ENCODE measurements at regions not wholly inside any gene's neighbourhood (a gene's known extent, or its start where the extent isn't known, plus 50 kb on each side); places are given as distances from the start of the nearest gene placed in this dataset.

GRCh38 chr6:14660806-14661579 lies 543.4 kb downstream of the CD83 start:
- peak in 1 of 2 donors; percentile 21 for DNase-seq (ENCODE audit: low read depth in 2 of 2)

- no peak for DNase-seq (ENCODE audit: low read depth in 2 of 2)
Observed at GRCh38 chr6:14661691-14662090, 544.1 kb downstream of the CD83 start.

GRCh38 chr6:14664112-14664601 lies 546.6 kb downstream of the CD83 start:
- DNase-seq (ENCODE audit: low read depth in 2 of 2): no peak

GRCh38 chr6:14664621-14665315 lies 547.2 kb downstream of the CD83 start:
- no peak for DNase-seq (ENCODE audit: low read depth in 2 of 2)

- peak; percentile 57 for DNase-seq (ENCODE audit: low read depth in 2 of 2)
Observed at GRCh38 chr6:14665827-14666724, 548.5 kb downstream of the CD83 start.

GRCh38 chr6:14670806-14671205 lies 553.2 kb downstream of the CD83 start:
- DNase-seq (ENCODE audit: low read depth in 2 of 2): no peak

GRCh38 chr6:14671261-14671681 lies 553.7 kb downstream of the CD83 start:
- no peak for DNase-seq (ENCODE audit: low read depth in 2 of 2)

GRCh38 chr6:14671937-14672336 lies 554.4 kb downstream of the CD83 start:
- no peak for DNase-seq (ENCODE audit: low read depth in 2 of 2)

GRCh38 chr6:14673201-14673600 lies 555.6 kb downstream of the CD83 start:
- no peak for DNase-seq (ENCODE audit: low read depth in 2 of 2)

- no peak for DNase-seq (ENCODE audit: low read depth in 2 of 2)
Observed at GRCh38 chr6:14674458-14674857, 556.9 kb downstream of the CD83 start.

- no peak for DNase-seq (ENCODE audit: low read depth in 2 of 2)
Observed at GRCh38 chr6:14674867-14675648, 557.5 kb downstream of the CD83 start.

GRCh38 chr6:14676064-14676463 lies 558.5 kb downstream of the CD83 start:
- no peak for DNase-seq (ENCODE audit: low read depth in 2 of 2)

GRCh38 chr6:14676977-14677781 lies 559.6 kb downstream of the CD83 start:
- DNase-seq (ENCODE audit: low read depth in 2 of 2): no peak

- DNase-seq (ENCODE audit: low read depth in 2 of 2): no peak
Observed at GRCh38 chr6:14681699-14682487, 564.0 kb upstream of the JARID2 start.

GRCh38 chr6:14682812-14683211 lies 563.1 kb upstream of the JARID2 start:
- no peak for DNase-seq (ENCODE audit: low read depth in 2 of 2)

GRCh38 chr6:14689639-14690038 lies 556.2 kb upstream of the JARID2 start:
- DNase-seq (ENCODE audit: low read depth in 2 of 2): no peak

- DNase-seq (ENCODE audit: low read depth in 2 of 2): no peak
Observed at GRCh38 chr6:14690120-14691056, 555.5 kb upstream of the JARID2 start.

GRCh38 chr6:14692208-14692607 lies 553.7 kb upstream of the JARID2 start:
- no peak for DNase-seq (ENCODE audit: low read depth in 2 of 2)
